ENCODE measurements at regions not wholly inside any gene's neighbourhood (a gene's known extent, or its start where the extent isn't known, plus 50 kb on each side); places are given as distances from the start of the nearest gene placed in this dataset.

- TF ChIP-seq RARB (CRISPR knock-in tag; IDR thresholded peaks at IDR 0.05): no peak
- no peak for TF ChIP-seq PPARA (CRISPR knock-in tag; IDR thresholded peaks at IDR 0.05; ENCODE audit: borderline replicate concordance)
- TF ChIP-seq ZNF70 (CRISPR knock-in tag; IDR thresholded peaks at IDR 0.05): no peak
- no peak for TF ChIP-seq BACH2 (CRISPR knock-in tag; IDR thresholded peaks at IDR 0.05; ENCODE audit: borderline replicate concordance)
- no peak for TF ChIP-seq OSR1 (CRISPR knock-in tag; IDR thresholded peaks at IDR 0.05)
- TF ChIP-seq ZFP30 (CRISPR knock-in tag; IDR thresholded peaks at IDR 0.05): no peak
- no peak for TF ChIP-seq CSDC2 (CRISPR knock-in tag; IDR thresholded peaks at IDR 0.05)
- TF ChIP-seq POU6F1 (CRISPR knock-in tag; IDR thresholded peaks at IDR 0.05; ENCODE audit: borderline replicate concordance, low read depth): no peak
These were observed 1189.4 kb downstream of the EFNA5 start (continued) for GRCh38 chr5:106481374-106481773.

DNA sequence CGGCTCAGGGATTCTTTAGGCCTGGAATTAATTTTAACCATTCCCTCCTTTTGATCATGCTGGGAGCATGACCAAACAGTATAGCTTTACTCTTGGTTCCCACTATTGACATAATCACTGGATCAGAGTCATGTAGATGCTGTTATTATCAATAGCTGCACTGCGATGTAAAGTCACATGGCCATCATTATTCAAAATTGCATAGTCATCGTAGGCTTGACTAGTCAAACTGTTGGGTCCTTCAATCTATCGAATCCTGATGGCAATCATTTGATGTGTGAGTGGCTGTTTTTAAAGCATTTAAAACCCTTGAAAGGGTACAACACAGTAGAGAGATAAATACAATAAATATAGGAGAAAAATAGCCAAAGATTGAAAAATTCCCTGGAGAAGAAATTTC lies 1194.1 kb downstream of the EFNA5 start:
- no peak for ATAC-seq
- TF ChIP-seq, protein P1, sequence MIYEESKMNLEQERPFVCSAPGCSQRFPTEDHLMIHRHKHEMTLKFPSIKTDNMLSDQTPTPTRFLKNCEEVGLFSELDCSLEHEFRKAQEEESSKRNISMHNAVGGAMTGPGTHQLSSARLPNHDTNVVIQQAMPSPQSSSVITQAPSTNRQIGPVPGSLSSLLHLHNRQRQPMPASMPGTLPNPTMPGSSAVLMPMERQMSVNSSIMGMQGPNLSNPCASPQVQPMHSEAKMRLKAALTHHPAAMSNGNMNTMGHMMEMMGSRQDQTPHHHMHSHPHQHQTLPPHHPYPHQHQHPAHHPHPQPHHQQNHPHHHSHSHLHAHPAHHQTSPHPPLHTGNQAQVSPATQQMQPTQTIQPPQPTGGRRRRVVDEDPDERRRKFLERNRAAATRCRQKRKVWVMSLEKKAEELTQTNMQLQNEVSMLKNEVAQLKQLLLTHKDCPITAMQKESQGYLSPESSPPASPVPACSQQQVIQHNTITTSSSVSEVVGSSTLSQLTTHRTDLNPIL (CRISPR knock-in tag; IDR thresholded peaks at IDR 0.05; ENCODE audit: low read depth): no peak
- TF ChIP-seq ZFP3 (CRISPR knock-in tag; IDR thresholded peaks at IDR 0.05): no peak
- no peak for TF ChIP-seq ZNF565 (CRISPR knock-in tag; conservative IDR thresholded peaks at IDR 0.05; ENCODE audit: low read depth)
- TF ChIP-seq POU6F1 (CRISPR knock-in tag; IDR thresholded peaks at IDR 0.05; ENCODE audit: borderline replicate concordance, low read depth): no peak
- TF ChIP-seq, protein P2, sequence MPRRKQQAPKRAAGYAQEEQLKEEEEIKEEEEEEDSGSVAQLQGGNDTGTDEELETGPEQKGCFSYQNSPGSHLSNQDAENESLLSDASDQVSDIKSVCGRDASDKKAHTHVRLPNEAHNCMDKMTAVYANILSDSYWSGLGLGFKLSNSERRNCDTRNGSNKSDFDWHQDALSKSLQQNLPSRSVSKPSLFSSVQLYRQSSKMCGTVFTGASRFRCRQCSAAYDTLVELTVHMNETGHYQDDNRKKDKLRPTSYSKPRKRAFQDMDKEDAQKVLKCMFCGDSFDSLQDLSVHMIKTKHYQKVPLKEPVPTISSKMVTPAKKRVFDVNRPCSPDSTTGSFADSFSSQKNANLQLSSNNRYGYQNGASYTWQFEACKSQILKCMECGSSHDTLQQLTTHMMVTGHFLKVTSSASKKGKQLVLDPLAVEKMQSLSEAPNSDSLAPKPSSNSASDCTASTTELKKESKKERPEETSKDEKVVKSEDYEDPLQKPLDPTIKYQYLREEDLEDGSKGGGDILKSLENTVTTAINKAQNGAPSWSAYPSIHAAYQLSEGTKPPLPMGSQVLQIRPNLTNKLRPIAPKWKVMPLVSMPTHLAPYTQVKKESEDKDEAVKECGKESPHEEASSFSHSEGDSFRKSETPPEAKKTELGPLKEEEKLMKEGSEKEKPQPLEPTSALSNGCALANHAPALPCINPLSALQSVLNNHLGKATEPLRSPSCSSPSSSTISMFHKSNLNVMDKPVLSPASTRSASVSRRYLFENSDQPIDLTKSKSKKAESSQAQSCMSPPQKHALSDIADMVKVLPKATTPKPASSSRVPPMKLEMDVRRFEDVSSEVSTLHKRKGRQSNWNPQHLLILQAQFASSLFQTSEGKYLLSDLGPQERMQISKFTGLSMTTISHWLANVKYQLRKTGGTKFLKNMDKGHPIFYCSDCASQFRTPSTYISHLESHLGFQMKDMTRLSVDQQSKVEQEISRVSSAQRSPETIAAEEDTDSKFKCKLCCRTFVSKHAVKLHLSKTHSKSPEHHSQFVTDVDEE (CRISPR knock-in tag; IDR thresholded peaks at IDR 0.05): no peak
- no peak for TF ChIP-seq BACH2 (CRISPR knock-in tag; IDR thresholded peaks at IDR 0.05; ENCODE audit: borderline replicate concordance)
- no peak for TF ChIP-seq RARB (CRISPR knock-in tag; IDR thresholded peaks at IDR 0.05)
- TF ChIP-seq ARNTL (CRISPR knock-in tag; IDR thresholded peaks at IDR 0.05; ENCODE audit: borderline replicate concordance, low read depth): no peak
- no peak for TF ChIP-seq ISL1 (CRISPR knock-in tag; IDR thresholded peaks at IDR 0.05)

- ATAC-seq: no peak
These were observed 1196.7 kb downstream of the EFNA5 start for GRCh38 chr5:106474066-106474465.

DNA sequence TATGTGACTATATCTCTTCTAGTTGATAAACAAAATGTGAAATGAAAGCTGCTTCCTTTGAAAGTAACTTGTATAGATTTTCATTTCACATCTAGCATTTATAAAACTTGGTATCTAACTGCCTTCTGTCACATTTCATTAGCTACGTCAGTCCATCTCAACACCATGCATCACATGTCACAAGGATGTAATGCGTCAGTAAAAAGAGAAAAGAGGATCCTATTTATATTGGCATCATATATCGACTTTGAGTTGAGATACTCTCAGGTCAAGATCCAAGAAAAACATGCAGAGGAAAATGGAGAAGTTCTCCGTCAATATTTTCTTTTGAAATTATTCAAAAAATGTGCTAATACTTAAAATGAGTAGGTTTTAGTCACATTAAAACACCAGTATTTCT lies 1211.2 kb downstream of the EFNA5 start:
- TF ChIP-seq ESRRG (CRISPR knock-in tag; IDR thresholded peaks at IDR 0.05) (no peak), ARNTL (CRISPR knock-in tag; IDR thresholded peaks at IDR 0.05; ENCODE audit: borderline replicate concordance, low read depth) (no peak), ZNF70 (CRISPR knock-in tag; IDR thresholded peaks at IDR 0.05) (no peak), ISL1 (CRISPR knock-in tag; IDR thresholded peaks at IDR 0.05) (no peak), GLIS3 (CRISPR knock-in tag; IDR thresholded peaks at IDR 0.05) (no peak), ZC3H10 (CRISPR knock-in tag; IDR thresholded peaks at IDR 0.05) (no peak), OSR1 (CRISPR knock-in tag; IDR thresholded peaks at IDR 0.05) (no peak), BACH2 (CRISPR knock-in tag; IDR thresholded peaks at IDR 0.05; ENCODE audit: borderline replicate concordance) (no peak), RARB (CRISPR knock-in tag; IDR thresholded peaks at IDR 0.05) (no peak), SNAI2 (CRISPR knock-in tag; IDR thresholded peaks at IDR 0.05) (no peak), POU6F1 (CRISPR knock-in tag; IDR thresholded peaks at IDR 0.05; ENCODE audit: borderline replicate concordance, low read depth) (no peak), TCF4 (CRISPR knock-in tag; IDR thresholded peaks at IDR 0.05; ENCODE audit: borderline replicate concordance) (no peak)
- TF ChIP-seq, protein P1 (CRISPR knock-in tag; IDR thresholded peaks at IDR 0.05; ENCODE audit: low read depth): no peak
- ATAC-seq: no peak

More at GRCh38 chr5:106474066-106474465, 1196.7 kb downstream of the EFNA5 start:
- no peak for TF ChIP-seq ARNTL (CRISPR knock-in tag; IDR thresholded peaks at IDR 0.05; ENCODE audit: borderline replicate concordance, low read depth)
- no peak for TF ChIP-seq SNAI2 (CRISPR knock-in tag; IDR thresholded peaks at IDR 0.05)
